Mesothelial cell of epicardium (in vitro differentiated cells): ENCODE measurements at regions not wholly inside any gene's neighbourhood (a gene's known extent, or its start where the extent isn't known, plus 50 kb on each side); places are given as distances from the start of the nearest gene placed in this dataset.
"Not testable (repeated sequence)": the region's sequence is repeated elsewhere in the genome, so short reads cannot be mapped to it uniquely, and the experiment has no call there.

Experiments
- DNase-seq, 2 experiments: peaks; one replicate each; pipeline ENCODE4 v3.0.0; 2021; ENCODE audit warnings: low spot score in 2 of 2; ENCODE audit not compliant: unreplicated experiment in 2 of 2
- H3K27ac Mint-ChIP-seq: 2 replicates; pipeline ENCODE4 v1.8.0; 2021; ENCODE audit warnings: mixed read lengths
- H3K27me3 Mint-ChIP-seq: 2 replicates; pipeline ENCODE4 v1.8.0; 2021; ENCODE audit warnings: low read depth, mixed read lengths
- H3K36me3 Mint-ChIP-seq: 2 replicates; pipeline ENCODE4 v1.8.0; 2021; ENCODE audit warnings: mixed read lengths
- H3K4me1 Mint-ChIP-seq: 2 replicates; pipeline ENCODE4 v1.8.0; 2021; ENCODE audit warnings: mixed read lengths
- H3K4me3 Mint-ChIP-seq: 2 replicates; pipeline ENCODE4 v1.8.0; 2021; ENCODE audit warnings: mild to moderate bottlenecking, moderate library complexity, mixed read lengths
- H3K9me3 Mint-ChIP-seq: 2 replicates; pipeline ENCODE4 v1.8.0; 2021; ENCODE audit warnings: mixed read lengths
- TF ChIP-seq, protein P1 (sequence below): fragments of 200-600 bp; sonication (generic); IDR thresholded peaks from one replicate; pipeline ENCODE4 v1.5.0; 2021; ENCODE audit warnings: antibody characterized with exemption; ENCODE audit not compliant: unreplicated experiment

DNA sequence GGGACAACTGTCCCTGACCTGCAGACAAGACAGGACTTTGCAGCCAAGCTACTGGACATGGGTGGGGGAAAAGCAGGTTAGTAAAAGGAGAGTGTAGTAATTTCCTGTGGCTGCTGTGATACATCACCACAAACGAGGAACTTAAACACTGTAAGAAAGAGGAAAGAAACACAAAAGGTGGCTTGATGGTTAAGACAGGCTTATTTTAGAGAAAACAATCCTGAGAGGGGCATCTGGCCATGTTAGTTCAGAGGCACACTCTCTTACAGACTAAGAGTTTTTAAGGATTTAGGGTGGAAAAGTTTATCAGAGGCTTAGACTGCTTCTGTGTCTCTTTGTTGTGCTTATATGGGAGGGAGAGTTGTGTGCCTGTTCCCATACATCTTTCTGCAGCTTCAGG lies 667.0 kb downstream of the TYW1 start:
- Mint-ChIP-seq H3K4me3 (no peak overlapping the region), H3K27me3 (no peaks in the 10 kb centered on the region), H3K27ac (no peak overlapping the region), H3K36me3 (peaks cover 2% of the 10 kb centered on the region), H3K4me1 (peaks cover 9% of the 10 kb centered on the region), H3K9me3 (peaks cover 27% of the 10 kb centered on the region)
- TF ChIP-seq, protein P1, sequence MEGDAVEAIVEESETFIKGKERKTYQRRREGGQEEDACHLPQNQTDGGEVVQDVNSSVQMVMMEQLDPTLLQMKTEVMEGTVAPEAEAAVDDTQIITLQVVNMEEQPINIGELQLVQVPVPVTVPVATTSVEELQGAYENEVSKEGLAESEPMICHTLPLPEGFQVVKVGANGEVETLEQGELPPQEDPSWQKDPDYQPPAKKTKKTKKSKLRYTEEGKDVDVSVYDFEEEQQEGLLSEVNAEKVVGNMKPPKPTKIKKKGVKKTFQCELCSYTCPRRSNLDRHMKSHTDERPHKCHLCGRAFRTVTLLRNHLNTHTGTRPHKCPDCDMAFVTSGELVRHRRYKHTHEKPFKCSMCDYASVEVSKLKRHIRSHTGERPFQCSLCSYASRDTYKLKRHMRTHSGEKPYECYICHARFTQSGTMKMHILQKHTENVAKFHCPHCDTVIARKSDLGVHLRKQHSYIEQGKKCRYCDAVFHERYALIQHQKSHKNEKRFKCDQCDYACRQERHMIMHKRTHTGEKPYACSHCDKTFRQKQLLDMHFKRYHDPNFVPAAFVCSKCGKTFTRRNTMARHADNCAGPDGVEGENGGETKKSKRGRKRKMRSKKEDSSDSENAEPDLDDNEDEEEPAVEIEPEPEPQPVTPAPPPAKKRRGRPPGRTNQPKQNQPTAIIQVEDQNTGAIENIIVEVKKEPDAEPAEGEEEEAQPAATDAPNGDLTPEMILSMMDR: no peak
- DNase-seq: no peak

DNA sequence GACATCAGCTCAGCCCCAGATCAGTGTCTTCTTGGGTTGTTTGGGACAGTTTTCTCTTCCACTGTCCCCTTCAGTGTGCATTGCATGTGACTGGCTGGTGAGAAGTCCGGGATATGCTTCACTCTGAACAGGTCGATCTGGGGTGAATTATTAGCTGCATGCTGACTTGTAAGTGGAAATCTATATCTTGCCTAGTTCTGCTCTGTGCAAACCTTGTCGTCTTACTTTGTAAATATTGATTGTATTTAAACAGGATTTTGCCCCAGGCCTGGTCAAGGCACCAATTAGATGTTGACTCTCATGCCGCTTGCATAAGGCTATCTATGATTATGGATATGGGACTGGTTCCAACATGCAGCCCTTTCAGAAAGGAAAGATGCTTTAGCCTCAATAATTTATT lies 669.7 kb downstream of the TYW1 start:
- H3K4me3 Mint-ChIP-seq, DNase-seq, H3K36me3 Mint-ChIP-seq, H3K27me3 Mint-ChIP-seq, H3K4me1 Mint-ChIP-seq, H3K27ac Mint-ChIP-seq: not testable (repeated sequence)
- H3K9me3 Mint-ChIP-seq: peaks cover 46% of the 10 kb centered on the region

DNA sequence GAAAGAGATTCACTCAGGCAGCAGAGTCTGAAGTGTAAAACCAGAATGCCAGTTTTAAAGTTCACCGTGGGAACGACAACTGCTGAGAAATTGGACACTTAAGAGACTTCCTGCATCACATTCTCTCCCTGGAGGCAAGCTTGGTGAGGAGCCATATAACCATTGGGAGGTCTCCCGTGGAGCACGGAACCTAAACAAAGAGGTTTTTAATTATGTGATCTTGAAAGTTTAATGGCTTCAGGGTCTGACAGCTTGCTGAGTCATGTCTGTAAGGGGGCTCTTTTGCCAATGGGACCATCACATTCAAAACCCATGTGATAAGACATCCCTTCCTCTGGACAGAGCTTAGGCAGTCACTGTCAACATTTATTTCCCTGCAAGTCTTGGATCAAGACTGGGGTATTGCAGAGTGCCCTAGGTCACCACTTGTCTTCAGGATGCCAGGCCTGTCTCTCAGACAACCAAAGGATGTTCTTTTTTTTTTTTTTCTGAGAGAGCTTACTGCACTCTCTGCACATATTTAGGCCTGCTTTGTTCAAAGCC lies 674.4 kb downstream of the TYW1 start:
- Mint-ChIP-seq H3K27ac (no peak overlapping the region), H3K9me3 (peaks cover 34% of the 10 kb centered on the region)
- TF ChIP-seq, protein P1: no peak

DNA sequence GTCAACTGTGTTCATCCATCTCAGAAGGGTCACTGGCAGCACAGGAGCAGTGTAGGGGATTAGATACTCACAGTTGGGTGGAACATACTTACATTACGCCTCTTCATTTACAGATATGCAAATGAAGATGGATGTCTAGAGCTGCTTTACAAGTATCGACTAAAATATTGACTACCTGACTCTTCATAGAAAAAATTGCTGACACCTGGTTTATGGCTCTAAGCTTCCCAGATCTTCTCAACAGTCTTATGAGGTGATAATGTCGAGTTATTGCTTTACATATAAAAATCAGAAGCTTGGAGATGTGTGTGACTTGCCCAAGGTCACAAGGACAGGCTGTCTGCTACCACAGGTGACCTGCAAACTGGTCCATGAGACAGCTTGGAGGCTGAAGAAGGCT lies 677.2 kb downstream of the TYW1 start:
- Mint-ChIP-seq H3K36me3 (peaks cover 2% of the 10 kb centered on the region), H3K4me3 (no peak overlapping the region), H3K27me3 (peaks cover 8% of the 10 kb centered on the region), H3K4me1 (no peaks in the 10 kb centered on the region), H3K27ac (no peak overlapping the region), H3K9me3 (peaks cover 36% of the 10 kb centered on the region)
- no peak for DNase-seq
- TF ChIP-seq, protein P1: no peak

More for the DNA sequence above, 674.4 kb downstream of the TYW1 start:
- H3K36me3 Mint-ChIP-seq: peaks cover 2% of the 10 kb centered on the region
- H3K4me1 Mint-ChIP-seq: peaks cover 6% of the 10 kb centered on the region
- DNase-seq: no peak
- H3K27me3 Mint-ChIP-seq: peaks cover 2% of the 10 kb centered on the region
- no peak overlapping the region for H3K4me3 Mint-ChIP-seq

DNA sequence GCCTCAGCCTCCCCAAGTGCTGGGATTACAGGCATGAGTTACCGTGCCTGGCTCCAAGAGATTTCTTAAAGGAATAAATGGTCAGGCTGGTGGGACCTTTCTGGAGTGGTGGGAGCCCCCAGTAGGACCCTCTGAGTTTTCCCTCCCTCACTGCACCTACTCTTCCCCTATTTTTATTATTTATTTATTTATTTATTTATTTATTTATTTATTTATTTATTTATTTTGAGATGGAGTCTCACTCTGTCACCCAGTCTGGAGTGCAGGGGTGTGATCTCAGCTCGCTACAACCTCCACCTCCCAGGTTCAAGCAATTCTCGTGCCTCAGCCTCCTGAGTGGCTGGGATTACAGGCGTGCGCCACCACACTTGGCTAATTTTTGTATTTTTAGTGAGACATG lies 678.2 kb downstream of the TYW1 start:
- not testable (repeated sequence) for H3K4me3 Mint-ChIP-seq, H3K36me3 Mint-ChIP-seq, H3K4me1 Mint-ChIP-seq, DNase-seq, H3K27ac Mint-ChIP-seq
- peaks cover 11% of the 10 kb centered on the region for H3K27me3 Mint-ChIP-seq
- H3K9me3 Mint-ChIP-seq: peaks cover 28% of the 10 kb centered on the region

DNA sequence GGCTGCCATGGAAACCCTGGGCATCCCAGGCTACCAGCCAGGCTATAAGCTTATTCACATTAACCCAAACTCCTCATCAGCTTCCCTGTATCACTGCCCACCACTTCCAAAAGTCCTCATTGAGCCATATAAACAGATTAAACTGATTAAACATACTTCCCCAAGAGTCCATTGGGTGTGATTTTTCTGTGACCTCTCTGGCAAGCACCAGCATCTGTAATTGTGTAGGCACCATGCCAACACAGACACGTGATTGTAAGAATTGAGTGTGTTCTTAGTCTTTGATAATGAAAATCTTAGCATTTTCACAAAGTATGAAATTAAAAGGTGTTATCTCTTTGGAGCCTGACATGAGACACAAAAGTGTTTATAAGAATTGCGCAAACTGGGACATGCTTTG lies 679.3 kb downstream of the TYW1 start:
- peaks cover 14% of the 10 kb centered on the region for H3K27me3 Mint-ChIP-seq
- H3K27ac Mint-ChIP-seq: no peak overlapping the region
- H3K4me1 Mint-ChIP-seq: no peaks in the 10 kb centered on the region
- TF ChIP-seq, protein P1: no peak
- peaks cover 19% of the 10 kb centered on the region for H3K9me3 Mint-ChIP-seq
- no peak overlapping the region for H3K4me3 Mint-ChIP-seq
- H3K36me3 Mint-ChIP-seq: peaks cover 2% of the 10 kb centered on the region
- DNase-seq: no peak

DNA sequence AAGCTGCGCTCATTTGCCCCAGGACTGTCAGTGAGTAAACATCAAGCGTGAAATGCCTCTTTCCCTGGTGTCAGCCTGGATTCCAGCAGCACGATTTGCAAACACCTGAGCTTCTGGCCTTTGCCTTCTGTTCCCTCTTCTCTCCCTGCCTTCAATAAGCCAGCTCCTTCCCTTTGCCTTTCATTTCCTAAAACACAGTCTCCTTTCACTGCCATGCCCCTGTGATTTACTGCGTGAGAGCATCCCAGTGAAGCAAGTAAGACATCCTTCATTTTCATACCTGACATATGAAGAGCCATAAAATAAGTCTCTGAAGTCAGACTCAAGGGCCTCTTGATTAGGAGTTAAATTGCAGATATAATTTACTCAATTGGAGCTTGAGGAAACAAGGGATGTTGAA lies 681.8 kb downstream of the TYW1 start:
- Mint-ChIP-seq H3K4me1 (no peaks in the 10 kb centered on the region), H3K27me3 (peaks cover 23% of the 10 kb centered on the region), H3K9me3 (peaks cover 5% of the 10 kb centered on the region), H3K27ac (no peak overlapping the region), H3K36me3 (no peaks in the 10 kb centered on the region), H3K4me3 (no peak overlapping the region)
- TF ChIP-seq, protein P1: no peak
- no peak for DNase-seq
